Parathyroid adenoma (tissue), 2 donors: ENCODE measurements at regions not wholly inside any gene's neighbourhood (a gene's known extent, or its start where the extent isn't known, plus 50 kb on each side); places are given as distances from the start of the nearest gene placed in this dataset.
"Not testable (repeated sequence)": the region's sequence is repeated elsewhere in the genome, so short reads cannot be mapped to it uniquely, and the experiment has no call there.

ENCODE experiments used
- H2AFZ ChIP-seq: fragments of 300-600 bp; sonication (generic); one replicate; pipeline ENCODE4 v1.7.0; 2017; ENCODE audit warnings: antibody characterized with exemption, mild to moderate bottlenecking
- H3K27ac ChIP-seq: fragments of 300-600 bp; sonication (generic); one replicate; pipeline ENCODE4 v1.7.0; 2017
- H3K27me3 ChIP-seq: fragments of 300-600 bp; sonication (generic); one replicate; pipeline ENCODE4 v1.7.0; 2017; ENCODE audit warnings: low read length; ENCODE audit not compliant: control insufficient read depth, insufficient read depth
- H3K36me3 ChIP-seq: fragments of 300-600 bp; sonication (generic); one replicate; pipeline ENCODE4 v1.7.0; 2017; ENCODE audit warnings: low read length; ENCODE audit not compliant: control insufficient read depth, insufficient read depth
- H3K4me1 ChIP-seq: fragments of 300-600 bp; sonication (generic); one replicate; pipeline ENCODE4 v1.7.0; 2017; ENCODE audit warnings: control low read depth
- H3K4me2 ChIP-seq: fragments of 300-600 bp; sonication (generic); one replicate; pipeline ENCODE4 v1.7.0; 2017; ENCODE audit warnings: low read length
- H3K4me3 ChIP-seq: fragments of 300-600 bp; sonication (generic); one replicate; pipeline ENCODE4 v1.7.0; 2017; ENCODE audit warnings: low read depth, low read length
- H3K79me2 ChIP-seq: fragments of 300-600 bp; sonication (generic); one replicate; pipeline ENCODE4 v1.7.0; 2017; ENCODE audit warnings: control low read depth
- H3K9ac ChIP-seq: fragments of 300-600 bp; sonication (generic); one replicate; pipeline ENCODE4 v1.7.0; 2017; ENCODE audit warnings: mild to moderate bottlenecking
- H3K9me3 ChIP-seq: fragments of 300-600 bp; sonication (generic); one replicate; pipeline ENCODE4 v1.7.0; 2017; ENCODE audit warnings: low read length; ENCODE audit not compliant: control insufficient read depth
- CTCF ChIP-seq: fragments of 300-600 bp; sonication (generic); IDR thresholded peaks from one replicate; pipeline ENCODE4 v1.7.0; 2017; ENCODE audit warnings: antibody characterized with exemption, mild to moderate bottlenecking
- donor health status: primary hyperparathyroidism.

DNA sequence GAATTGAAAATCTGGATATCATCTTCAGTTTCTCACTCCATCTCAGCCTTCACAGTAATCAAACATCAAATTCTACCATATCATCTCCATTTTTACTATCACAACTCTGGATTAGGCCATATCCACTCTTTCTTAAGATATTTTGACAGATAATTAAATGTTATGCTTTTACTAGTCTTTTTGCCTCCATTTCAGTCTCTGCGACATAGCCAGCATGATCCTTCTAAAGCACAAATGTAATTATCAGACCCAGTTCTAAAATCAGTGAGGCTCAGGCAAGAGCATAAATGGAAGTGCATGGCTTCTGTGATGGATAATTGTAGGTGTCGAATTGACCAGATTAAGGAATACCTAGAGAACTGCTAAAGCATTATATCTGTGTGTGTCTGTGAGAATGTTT, 307.7 kb downstream of the PCDH20 start:
- no peak overlapping the region for H2AFZ ChIP-seq
- H3K4me3 ChIP-seq: no peak overlapping the region
- H3K36me3 ChIP-seq: no peaks in the 10 kb centered on the region
- no peaks in the 10 kb centered on the region for H3K27me3 ChIP-seq
- H3K9ac ChIP-seq: no peak overlapping the region
- no peak overlapping the region for H3K27ac ChIP-seq
- TF ChIP-seq CTCF: no peak
- no peaks in the 10 kb centered on the region for H3K4me1 ChIP-seq
- no peaks in the 10 kb centered on the region for H3K9me3 ChIP-seq
- no peak overlapping the region for H3K4me2 ChIP-seq
- no peaks in the 10 kb centered on the region for H3K79me2 ChIP-seq

GRCh38 chr13:61095885-61096284, 319.8 kb downstream of the PCDH20 start:
- Histone ChIP-seq H3K36me3 (no peaks in the 10 kb centered on the region), H3K4me2 (no peak overlapping the region), H3K9me3 (no peaks in the 10 kb centered on the region), H3K79me2 (no peaks in the 10 kb centered on the region), H3K9ac (no peak overlapping the region), H2AFZ (no peak overlapping the region), H3K27ac (no peak overlapping the region), H3K4me1 (no peaks in the 10 kb centered on the region), H3K27me3 (no peaks in the 10 kb centered on the region), H3K4me3 (no peak overlapping the region)
- no peak for TF ChIP-seq CTCF

DNA sequence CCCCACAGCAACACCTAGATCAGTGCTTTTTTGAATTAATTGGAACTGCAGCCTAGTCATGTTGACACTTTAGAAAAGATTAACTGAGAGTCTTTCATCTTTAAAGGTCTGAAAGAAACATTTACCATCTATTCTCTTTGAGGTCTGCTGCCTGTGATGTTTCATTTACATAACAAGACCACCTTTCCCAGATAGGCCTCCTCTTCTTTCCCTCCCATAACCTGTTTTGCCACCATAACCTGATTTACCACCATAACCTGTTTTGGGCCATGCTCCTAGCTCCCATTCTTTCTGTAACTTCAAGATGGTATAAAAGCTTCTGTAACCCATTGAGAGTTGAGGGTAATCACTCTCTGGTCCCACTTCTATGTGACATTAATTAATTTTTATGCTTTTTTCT, 320.8 kb downstream of the PCDH20 start:
- no peaks in the 10 kb centered on the region for H3K79me2 ChIP-seq
- no peaks in the 10 kb centered on the region for H3K4me1 ChIP-seq
- H3K9ac ChIP-seq: no peak overlapping the region
- H3K27ac ChIP-seq: no peak overlapping the region
- H3K36me3 ChIP-seq: no peaks in the 10 kb centered on the region
- H3K4me2 ChIP-seq: no peak overlapping the region
- H2AFZ ChIP-seq: no peak overlapping the region
- H3K4me3 ChIP-seq: no peak overlapping the region
- no peaks in the 10 kb centered on the region for H3K27me3 ChIP-seq
- TF ChIP-seq CTCF: no peak
- H3K9me3 ChIP-seq: no peaks in the 10 kb centered on the region

GRCh38 chr13:61089894-61090293, 325.8 kb downstream of the PCDH20 start:
- not testable (repeated sequence) for H3K9ac ChIP-seq, H3K79me2 ChIP-seq, H3K4me2 ChIP-seq, H3K4me1 ChIP-seq, H3K36me3 ChIP-seq, H3K27ac ChIP-seq, H3K4me3 ChIP-seq, H3K9me3 ChIP-seq, H2AFZ ChIP-seq, H3K27me3 ChIP-seq

DNA sequence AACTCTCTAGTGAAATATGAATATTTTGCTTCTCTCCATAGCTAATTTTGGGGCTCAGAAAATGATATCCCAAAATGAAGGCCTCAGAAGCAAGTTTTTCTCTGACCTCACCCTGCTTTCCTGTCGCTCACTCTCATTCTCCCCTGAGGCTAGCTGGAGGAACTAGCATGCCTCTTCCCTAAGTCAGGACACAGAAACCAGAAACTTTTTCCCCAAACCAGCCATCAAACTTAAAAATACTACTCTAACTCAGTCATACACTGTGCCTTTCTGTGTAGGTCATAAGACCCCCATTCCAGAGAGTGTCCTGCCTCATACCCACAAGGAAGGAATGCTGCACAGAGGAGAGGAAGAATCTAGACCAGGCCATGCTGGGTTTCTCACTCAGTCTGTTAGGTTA, 329.6 kb downstream of the PCDH20 start:
- Histone ChIP-seq H3K9ac (no peak overlapping the region), H3K36me3 (no peaks in the 10 kb centered on the region), H3K9me3 (no peaks in the 10 kb centered on the region), H3K4me3 (no peak overlapping the region), H3K79me2 (no peaks in the 10 kb centered on the region), H3K27me3 (no peaks in the 10 kb centered on the region), H2AFZ (no peak overlapping the region), H3K27ac (no peak overlapping the region), H3K4me2 (no peak overlapping the region), H3K4me1 (no peaks in the 10 kb centered on the region)
- no peak for TF ChIP-seq CTCF
